Upper lobe of left lung (tissue), 6 donors: ENCODE measurements at regions not wholly inside any gene's neighbourhood (a gene's known extent, or its start where the extent isn't known, plus 50 kb on each side); places are given as distances from the start of the nearest gene placed in this dataset.
A peak's percentile ranks its signal among the peaks of the same experiment; 100 is the strongest.

Source experiments
- ATAC-seq, 2 donors: fragments of 200-7000 bp; cut with Tn5 transposase; one replicate each; pipeline ENCODE4 v1.9.1; 2022; ENCODE audit warnings: mild to moderate bottlenecking in 2 of 2, moderate library complexity in 2 of 2; ENCODE audit not compliant: low FRiP score in 2 of 2
- DNase-seq, 2 donors: peaks; one replicate each; pipeline ENCODE4 v3.0.0-alpha.2; 2019 to 2020
- H3K27ac ChIP-seq, 4 donors: fragments of 200-600 bp; sonication (generic); one replicate each; pipeline ENCODE4 v1.5.1; 2016 to 2019
- H3K27me3 ChIP-seq, 4 donors: fragments of 200-600 bp; sonication (generic); one replicate each; pipeline ENCODE4 v1.5.1; 2017 to 2019
- H3K36me3 ChIP-seq, 4 donors: fragments of 200-600 bp; sonication (generic); one replicate each; pipeline ENCODE4 v1.5.1; 2016 to 2019
- H3K4me1 ChIP-seq, 4 donors: fragments of 200-600 bp; sonication (generic); one replicate each; pipeline ENCODE4 v1.5.1; 2018 to 2019
- H3K4me3 ChIP-seq, 4 donors: fragments of 200-600 bp; sonication (generic); one replicate each; pipeline ENCODE4 v1.5.1; 2017 to 2019; ENCODE audit warnings: mild to moderate bottlenecking in 2 of 4, moderate library complexity in 1 of 4
- H3K9me3 ChIP-seq, 4 donors: fragments of 200-600 bp; sonication (generic); one replicate each; pipeline ENCODE4 v1.5.1; 2018 to 2019
- EP300 ChIP-seq, 4 donors: sonication (generic); formaldehyde crosslinking; IDR thresholded peaks; one replicate each; pipeline ENCODE4 v1.5.1; 2017; ENCODE audit warnings: antibody characterized with exemption in 4 of 4, control low read depth in 2 of 4
- POLR2A ChIP-seq, 4 donors: fragments of 450-650 bp; IDR thresholded peaks; one replicate each; pipeline ENCODE4 v1.5.1; 2016 to 2017; ENCODE audit warnings: antibody characterized with exemption in 4 of 4, mild to moderate bottlenecking in 2 of 4
- POLR2AphosphoS5 ChIP-seq, 2 donors: sonication (generic); formaldehyde crosslinking; IDR thresholded peaks; one replicate each; pipeline ENCODE4 v1.5.1; 2017; ENCODE audit warnings: antibody characterized with exemption in 2 of 2
- WGBS, 2 donors: methylation state at CpG; one replicate each; pipeline ENCODE4 v1.1.5; 2017 to 2018; 5-methylcytosine and 5-hydroxymethylcytosine counted together
- TF ChIP-seq, protein P1 (sequence below), 6 experiments: fragments of 450-650 bp in 4 of 6; fragments of 200-600 bp in 2 of 6; sonication (generic) in 2 of 6; IDR thresholded peaks; one replicate each; pipeline ENCODE4 v1.5.1; 2016 to 2019; ENCODE audit warnings: antibody characterized with exemption in 6 of 6
- donor health status: DM: no; HTN: no; CAD: no; lungs with moderate emphysema.
- donor health status: DM: no; HTN: yes; CAD: no; lungs with severe emphysema.

DNA sequence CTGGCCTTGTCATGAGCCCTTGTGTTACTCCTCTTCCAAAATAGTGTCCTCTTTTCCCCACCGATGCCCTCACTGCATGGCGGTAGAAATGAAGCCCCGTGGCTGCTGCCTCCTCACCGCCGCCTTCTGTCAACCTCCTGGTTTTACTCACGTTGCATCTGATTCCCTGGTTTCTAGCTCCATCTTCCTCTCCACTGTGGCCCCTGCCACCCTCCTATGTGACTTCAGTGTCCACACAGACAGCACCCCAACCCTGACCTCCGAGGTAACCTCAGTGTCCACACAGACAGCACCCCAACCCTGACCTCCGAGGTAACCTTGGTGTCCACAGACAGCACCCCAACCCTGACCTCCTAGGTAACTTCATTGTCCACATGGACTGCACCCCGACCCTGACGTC lies 122.8 kb upstream of the THBS2 start:
- no peak for ATAC-seq
- Histone ChIP-seq H3K4me1 (no peaks in the 10 kb centered on the region), H3K4me3 (no peak overlapping the region), H3K27me3 (no peaks in the 10 kb centered on the region), H3K36me3 (no peaks in the 10 kb centered on the region), H3K9me3 (peaks cover 0 to 4% (median 0%) of the 10 kb centered on the region in 4 donors), H3K27ac (peak overlapping the region in 2 of 4 donors; percentile 27 to 43)
- WGBS, 2 donors = 95 to 96% methylated on average over 8 to 10 of the region's 10 CpGs
- TF ChIP-seq, protein P1, sequence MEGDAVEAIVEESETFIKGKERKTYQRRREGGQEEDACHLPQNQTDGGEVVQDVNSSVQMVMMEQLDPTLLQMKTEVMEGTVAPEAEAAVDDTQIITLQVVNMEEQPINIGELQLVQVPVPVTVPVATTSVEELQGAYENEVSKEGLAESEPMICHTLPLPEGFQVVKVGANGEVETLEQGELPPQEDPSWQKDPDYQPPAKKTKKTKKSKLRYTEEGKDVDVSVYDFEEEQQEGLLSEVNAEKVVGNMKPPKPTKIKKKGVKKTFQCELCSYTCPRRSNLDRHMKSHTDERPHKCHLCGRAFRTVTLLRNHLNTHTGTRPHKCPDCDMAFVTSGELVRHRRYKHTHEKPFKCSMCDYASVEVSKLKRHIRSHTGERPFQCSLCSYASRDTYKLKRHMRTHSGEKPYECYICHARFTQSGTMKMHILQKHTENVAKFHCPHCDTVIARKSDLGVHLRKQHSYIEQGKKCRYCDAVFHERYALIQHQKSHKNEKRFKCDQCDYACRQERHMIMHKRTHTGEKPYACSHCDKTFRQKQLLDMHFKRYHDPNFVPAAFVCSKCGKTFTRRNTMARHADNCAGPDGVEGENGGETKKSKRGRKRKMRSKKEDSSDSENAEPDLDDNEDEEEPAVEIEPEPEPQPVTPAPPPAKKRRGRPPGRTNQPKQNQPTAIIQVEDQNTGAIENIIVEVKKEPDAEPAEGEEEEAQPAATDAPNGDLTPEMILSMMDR (IDR thresholded peaks at IDR 0.05) = no peak
- no peak for TF ChIP-seq EP300 (IDR thresholded peaks at IDR 0.05)
- no peak for TF ChIP-seq POLR2AphosphoS5 (IDR thresholded peaks at IDR 0.05)
- TF ChIP-seq POLR2A (IDR thresholded peaks at IDR 0.05) = no peak
- DNase-seq = no peak

GRCh38 chr6:169372589-169372988 lies 118.9 kb upstream of the THBS2 start:
- Histone ChIP-seq H3K9me3 (peaks cover 0 to 4% (median 0%) of the 10 kb centered on the region in 4 donors), H3K4me3 (no peak overlapping the region), H3K4me1 (no peaks in the 10 kb centered on the region), H3K27me3 (no peaks in the 10 kb centered on the region), H3K27ac (no peak overlapping the region), H3K36me3 (no peaks in the 10 kb centered on the region)
- 83 to 93% methylated on average over 4 of the region's 5 CpGs for WGBS, 2 donors
- DNase-seq (no peak), ATAC-seq (no peak)
- TF ChIP-seq EP300 (IDR thresholded peaks at IDR 0.05) = no peak
- TF ChIP-seq, protein P1 (IDR thresholded peaks at IDR 0.05) = no peak
- no peak for TF ChIP-seq POLR2AphosphoS5 (IDR thresholded peaks at IDR 0.05)
- no peak for TF ChIP-seq POLR2A (IDR thresholded peaks at IDR 0.05)

- no peaks in the 10 kb centered on the region for H3K36me3 ChIP-seq
- H3K4me1 ChIP-seq = no peaks in the 10 kb centered on the region
- peak in 1 of 2 donors; percentile 52 for DNase-seq
- peaks cover 0 to 4% (median 0%) of the 10 kb centered on the region in 4 donors for H3K9me3 ChIP-seq
- 63 to 71% methylated on average over 11 to 12 of the region's 12 CpGs for WGBS, 2 donors
- TF ChIP-seq EP300 (IDR thresholded peaks at IDR 0.05) (no peak), POLR2AphosphoS5 (IDR thresholded peaks at IDR 0.05) (no peak), POLR2A (IDR thresholded peaks at IDR 0.05) (no peak)
- TF ChIP-seq, protein P1 (IDR thresholded peaks at IDR 0.05) = no peak
- peak; percentile 6 to 27 for ATAC-seq
- H3K27me3 ChIP-seq = no peaks in the 10 kb centered on the region
- no peak overlapping the region for H3K27ac ChIP-seq
- H3K4me3 ChIP-seq = no peak overlapping the region
These were observed 117.9 kb upstream of the THBS2 start for GRCh38 chr6:169371344-169372127.

DNA sequence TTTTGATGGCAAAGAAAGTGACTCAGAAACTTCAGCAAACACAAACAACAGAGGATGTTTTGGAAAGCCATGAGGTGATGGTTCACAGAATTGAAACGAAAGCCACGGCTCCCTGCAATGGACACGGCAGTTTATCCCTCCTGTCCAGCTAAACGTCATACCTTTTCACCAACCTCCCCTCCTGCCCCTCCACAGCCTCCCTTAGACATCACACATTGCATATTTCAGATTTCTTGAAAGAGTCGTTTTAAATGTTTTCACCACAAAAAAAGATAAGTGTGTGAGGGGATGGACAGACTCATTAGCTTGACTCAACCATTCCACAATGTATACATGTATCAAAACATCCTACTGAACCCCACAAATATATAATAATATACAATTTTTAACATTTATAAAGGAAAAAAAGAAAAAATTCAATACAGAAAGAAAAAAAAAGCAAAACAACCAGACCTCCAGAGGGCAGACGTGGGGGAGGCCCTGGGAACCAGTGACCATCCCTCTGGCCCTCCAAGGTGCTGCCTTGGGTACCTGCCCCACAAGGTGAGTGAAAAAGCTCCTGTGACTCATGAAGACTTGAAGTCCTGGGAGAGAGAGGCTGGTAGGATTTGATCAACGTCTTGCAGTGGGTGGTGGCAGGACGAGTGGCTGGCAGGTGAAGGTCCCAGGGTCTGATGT lies 117.2 kb upstream of the THBS2 start:
- H3K27me3 ChIP-seq = no peaks in the 10 kb centered on the region
- H3K27ac ChIP-seq = no peak overlapping the region
- DNase-seq (no peak), ATAC-seq (peak in 1 of 2 donors; percentile 3)
- no peak for TF ChIP-seq POLR2AphosphoS5 (IDR thresholded peaks at IDR 0.05)
- TF ChIP-seq, protein P1 (IDR thresholded peaks at IDR 0.05) = no peak
- no peak for TF ChIP-seq POLR2A (IDR thresholded peaks at IDR 0.05)
- TF ChIP-seq EP300 (IDR thresholded peaks at IDR 0.05) = no peak
- H3K4me3 ChIP-seq = no peak overlapping the region
- no peaks in the 10 kb centered on the region for H3K9me3 ChIP-seq
- 59 to 65% methylated on average over 8 of the region's 8 CpGs for WGBS, 2 donors
- H3K36me3 ChIP-seq = no peaks in the 10 kb centered on the region
- H3K4me1 ChIP-seq = no peaks in the 10 kb centered on the region
